Chondrocyte (in vitro differentiated cells): ENCODE measurements at regions not wholly inside any gene's neighbourhood (a gene's known extent, or its start where the extent isn't known, plus 50 kb on each side); places are given as distances from the start of the nearest gene placed in this dataset.

ENCODE experiments used
- DNase-seq: peaks from one replicate; pipeline ENCODE4 v3.0.0; 2021; ENCODE audit warnings: mixed read lengths, low spot score
- H3K27ac Mint-ChIP-seq: one replicate; pipeline ENCODE4 v1.8.0; 2021; ENCODE audit warnings: mild to moderate bottlenecking, moderate library complexity, mixed read lengths; ENCODE audit not compliant: unreplicated experiment
- H3K27me3 Mint-ChIP-seq: 2 replicates; pipeline ENCODE4 v1.8.0; 2021; ENCODE audit warnings: low read depth, mixed read lengths
- H3K36me3 Mint-ChIP-seq: 2 replicates; pipeline ENCODE4 v1.8.0; 2021; ENCODE audit warnings: low read depth, mixed read lengths
- H3K4me1 Mint-ChIP-seq: 2 replicates; pipeline ENCODE4 v1.8.0; 2021; ENCODE audit warnings: low read depth, mild to moderate bottlenecking, mixed read lengths
- H3K4me3 Mint-ChIP-seq: one replicate; pipeline ENCODE4 v1.8.0; 2021; ENCODE audit warnings: mild to moderate bottlenecking, moderate library complexity, mixed read lengths; ENCODE audit not compliant: unreplicated experiment
- H3K9me3 Mint-ChIP-seq: 2 replicates; pipeline ENCODE4 v1.8.0; 2021; ENCODE audit warnings: low read depth, mixed read lengths
- CTCF ChIP-seq: fragments of 200-600 bp; sonication (generic); IDR thresholded peaks from 2 replicates; pipeline ENCODE4 v1.5.0; 2021; ENCODE audit warnings: antibody characterized with exemption, mild to moderate bottlenecking, moderate library complexity

- no peak overlapping the region for H3K27ac Mint-ChIP-seq
- peaks cover under 1% of the 10 kb centered on the region for H3K36me3 Mint-ChIP-seq
- H3K9me3 Mint-ChIP-seq = peaks cover 16% of the 10 kb centered on the region
- peaks cover 67% of the 10 kb centered on the region for H3K4me1 Mint-ChIP-seq
- no peak for TF ChIP-seq CTCF
- H3K4me3 Mint-ChIP-seq = no peak overlapping the region
- DNase-seq = no peak
- H3K27me3 Mint-ChIP-seq = no peaks in the 10 kb centered on the region
These were observed 395.1 kb upstream of the PAPPA start for GRCh38 chr9:115758441-115758840.

GRCh38 chr9:115759426-115759825 is 394.2 kb upstream of the PAPPA start:
- no peak overlapping the region for H3K27ac Mint-ChIP-seq
- no peak for DNase-seq
- H3K27me3 Mint-ChIP-seq = no peaks in the 10 kb centered on the region
- H3K4me1 Mint-ChIP-seq = peaks cover 64% of the 10 kb centered on the region
- H3K36me3 Mint-ChIP-seq = peaks cover 2% of the 10 kb centered on the region
- H3K9me3 Mint-ChIP-seq = peaks cover 17% of the 10 kb centered on the region
- TF ChIP-seq CTCF = no peak
- H3K4me3 Mint-ChIP-seq = no peak overlapping the region

DNA sequence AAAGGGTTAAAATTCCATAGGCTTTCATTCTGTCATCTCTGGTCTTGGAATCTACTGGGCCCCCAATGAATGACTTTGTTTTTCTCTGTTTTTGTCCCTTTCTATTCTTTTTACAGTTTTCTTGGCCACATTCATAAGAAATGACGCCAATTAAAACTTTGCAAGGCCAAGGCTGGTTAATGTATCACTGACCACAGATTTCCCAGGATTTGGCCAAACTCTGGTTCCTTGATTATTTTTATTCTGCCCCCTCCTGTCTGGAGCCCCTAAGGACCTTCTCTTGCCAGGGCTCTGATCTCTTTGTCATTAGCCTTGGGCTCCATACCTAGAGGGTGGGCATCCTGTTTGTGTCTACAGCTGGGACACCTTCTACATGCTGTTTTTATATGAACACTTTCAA is 388.9 kb upstream of the PAPPA start:
- peaks cover 2% of the 10 kb centered on the region for H3K36me3 Mint-ChIP-seq
- peaks cover 43% of the 10 kb centered on the region for H3K4me1 Mint-ChIP-seq
- peak overlapping the region; percentile 87 for H3K27ac Mint-ChIP-seq
- H3K9me3 Mint-ChIP-seq = peaks cover 11% of the 10 kb centered on the region
- no peak for TF ChIP-seq CTCF
- no peak overlapping the region for H3K4me3 Mint-ChIP-seq
- no peak for DNase-seq
- H3K27me3 Mint-ChIP-seq = no peaks in the 10 kb centered on the region

DNA sequence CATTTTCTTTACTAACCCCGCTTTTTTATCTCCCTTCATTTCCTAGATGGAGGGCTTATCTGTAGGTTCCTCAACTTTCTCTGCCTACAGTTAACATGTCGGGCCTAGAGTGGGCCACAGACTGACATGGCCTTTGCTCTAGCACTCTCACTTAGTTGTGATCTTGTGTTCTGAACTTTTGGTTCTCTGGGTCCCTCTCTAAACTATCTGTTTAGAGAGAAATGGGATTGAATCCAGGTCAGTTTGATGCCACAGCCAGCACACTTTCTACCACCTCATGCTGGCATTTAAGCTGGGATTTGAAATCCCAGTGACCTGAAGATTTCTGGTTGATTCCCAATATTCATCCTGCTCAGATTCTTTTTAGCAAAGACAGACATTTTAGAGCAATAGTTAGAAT is 388.5 kb upstream of the PAPPA start:
- Mint-ChIP-seq H3K4me3 (no peak overlapping the region), H3K27ac (peak overlapping the region; percentile 87), H3K9me3 (peaks cover 11% of the 10 kb centered on the region), H3K4me1 (peaks cover 39% of the 10 kb centered on the region), H3K27me3 (no peaks in the 10 kb centered on the region), H3K36me3 (peaks cover 2% of the 10 kb centered on the region)
- no peak for TF ChIP-seq CTCF
- DNase-seq = no peak

DNA sequence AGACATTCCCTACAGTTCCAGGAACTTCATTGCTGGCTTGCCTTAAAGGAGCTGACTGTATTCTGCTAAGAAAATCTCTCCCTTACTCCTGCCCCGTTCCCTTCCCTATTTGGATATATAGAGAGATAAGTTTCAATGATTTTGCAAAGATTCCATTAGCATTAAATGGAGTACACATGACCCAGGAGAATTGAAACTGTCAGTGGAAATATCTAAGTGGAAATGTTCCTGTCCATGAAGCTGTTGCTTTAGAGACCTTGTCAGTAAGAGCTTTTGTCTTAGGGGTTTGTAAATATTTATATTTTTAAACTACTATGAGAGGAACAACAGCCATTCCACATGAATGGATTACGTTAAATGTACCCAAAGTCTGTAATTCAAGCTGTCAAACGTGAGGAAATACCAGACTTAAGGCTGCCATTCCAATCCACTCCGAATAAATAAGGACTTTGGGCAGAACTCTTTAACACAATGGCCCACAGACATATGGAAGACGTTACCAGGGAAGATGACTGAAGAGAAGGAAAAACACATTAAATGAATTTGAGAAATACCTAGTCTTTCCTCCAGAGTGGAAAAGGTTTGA is 387.1 kb upstream of the PAPPA start:
- no peak for TF ChIP-seq CTCF
- Mint-ChIP-seq H3K36me3 (peaks cover 2% of the 10 kb centered on the region), H3K4me1 (peaks cover 35% of the 10 kb centered on the region), H3K9me3 (peaks cover 7% of the 10 kb centered on the region), H3K4me3 (no peak overlapping the region), H3K27me3 (no peaks in the 10 kb centered on the region), H3K27ac (no peak overlapping the region)
- DNase-seq = no peak
